WERI-Rb-1 (cell line): ENCODE measurements at regions not wholly inside any gene's neighbourhood (a gene's known extent, or its start where the extent isn't known, plus 50 kb on each side); places are given as distances from the start of the nearest gene placed in this dataset.

Experiments used
- DNase-seq: peaks from one replicate; pipeline ENCODE4 v3.0.0-alpha.2; 2020
- H3K27ac ChIP-seq: fragments of 250-450 bp; sonication (Bioruptor Pico); 2 replicates; pipeline ENCODE4 v1.5.1; 2020; ENCODE audit warnings: mild to moderate bottlenecking, moderate library complexity
- H3K27me3 ChIP-seq: fragments of 250-450 bp; sonication (Bioruptor Pico); 2 replicates; pipeline ENCODE4 v1.5.1; 2021; ENCODE audit warnings: mild to moderate bottlenecking, low read depth, moderate library complexity; ENCODE audit not compliant: insufficient read depth, severe bottlenecking
- H3K36me3 ChIP-seq: fragments of 250-450 bp; sonication (Bioruptor Pico); 2 replicates; pipeline ENCODE4 v1.5.1; 2020; ENCODE audit warnings: mild to moderate bottlenecking, moderate library complexity
- H3K4me3 ChIP-seq: 2 replicates; pipeline ENCODE4 v1.5.1; 2011; ENCODE audit warnings: low read depth, mild to moderate bottlenecking, control low read depth, low read length
- H3K9me3 ChIP-seq: fragments of 250-450 bp; sonication (Bioruptor Pico); 2 replicates; pipeline ENCODE4 v1.5.1; 2021; ENCODE audit warnings: mild to moderate bottlenecking, moderate library complexity; ENCODE audit not compliant: severe bottlenecking
- TF ChIP-seq, protein P1 (sequence below): IDR thresholded peaks from 2 replicates; pipeline ENCODE4 v1.5.1; 2011; ENCODE audit warnings: low read depth, mild to moderate bottlenecking, control low read depth, inconsistent platforms, low read length

- no peak for DNase-seq
- Histone ChIP-seq H3K36me3 (no peaks in the 10 kb centered on the region), H3K4me3 (no peak overlapping the region), H3K9me3 (no peaks in the 10 kb centered on the region), H3K27ac (no peak overlapping the region; the same call in 1 of the 2 replicates), H3K27me3 (no peaks in the 10 kb centered on the region)
- TF ChIP-seq, protein P1, sequence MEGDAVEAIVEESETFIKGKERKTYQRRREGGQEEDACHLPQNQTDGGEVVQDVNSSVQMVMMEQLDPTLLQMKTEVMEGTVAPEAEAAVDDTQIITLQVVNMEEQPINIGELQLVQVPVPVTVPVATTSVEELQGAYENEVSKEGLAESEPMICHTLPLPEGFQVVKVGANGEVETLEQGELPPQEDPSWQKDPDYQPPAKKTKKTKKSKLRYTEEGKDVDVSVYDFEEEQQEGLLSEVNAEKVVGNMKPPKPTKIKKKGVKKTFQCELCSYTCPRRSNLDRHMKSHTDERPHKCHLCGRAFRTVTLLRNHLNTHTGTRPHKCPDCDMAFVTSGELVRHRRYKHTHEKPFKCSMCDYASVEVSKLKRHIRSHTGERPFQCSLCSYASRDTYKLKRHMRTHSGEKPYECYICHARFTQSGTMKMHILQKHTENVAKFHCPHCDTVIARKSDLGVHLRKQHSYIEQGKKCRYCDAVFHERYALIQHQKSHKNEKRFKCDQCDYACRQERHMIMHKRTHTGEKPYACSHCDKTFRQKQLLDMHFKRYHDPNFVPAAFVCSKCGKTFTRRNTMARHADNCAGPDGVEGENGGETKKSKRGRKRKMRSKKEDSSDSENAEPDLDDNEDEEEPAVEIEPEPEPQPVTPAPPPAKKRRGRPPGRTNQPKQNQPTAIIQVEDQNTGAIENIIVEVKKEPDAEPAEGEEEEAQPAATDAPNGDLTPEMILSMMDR = no peak
These were observed 100.1 kb upstream of the PRDM1 start for GRCh38 chr6:105985816-105986632.

- TF ChIP-seq, protein P1 = no peak
- Histone ChIP-seq H3K36me3 (no peaks in the 10 kb centered on the region), H3K27ac (no peak overlapping the region; the same call in 1 of the 2 replicates), H3K4me3 (no peak overlapping the region), H3K9me3 (no peaks in the 10 kb centered on the region), H3K27me3 (no peaks in the 10 kb centered on the region)
- DNase-seq = no peak
These were observed 100.9 kb upstream of the PRDM1 start for GRCh38 chr6:105985098-105985815.

DNA sequence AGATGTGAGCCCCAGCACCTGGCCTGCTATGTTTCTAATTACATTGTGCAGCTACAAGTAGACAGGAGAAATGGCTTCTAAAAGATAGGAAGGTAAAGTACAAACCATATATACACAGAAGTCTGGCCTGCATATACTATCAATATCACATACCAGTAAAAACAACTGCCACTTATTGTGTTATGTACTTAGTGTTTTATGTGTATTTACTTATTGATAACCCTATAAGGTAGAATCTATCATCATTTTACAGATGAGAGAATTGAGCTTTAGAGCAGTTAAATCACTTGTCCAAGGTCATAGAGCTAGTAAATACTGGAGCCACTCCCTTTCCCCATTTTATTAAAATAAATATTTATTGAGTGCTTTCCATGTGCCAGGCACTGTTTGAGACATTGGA, 102.4 kb upstream of the PRDM1 start:
- no peaks in the 10 kb centered on the region for H3K9me3 ChIP-seq
- TF ChIP-seq, protein P1 = no peak
- no peaks in the 10 kb centered on the region for H3K27me3 ChIP-seq
- no peak overlapping the region for H3K27ac ChIP-seq
- no peak for DNase-seq
- no peak overlapping the region for H3K4me3 ChIP-seq
- H3K36me3 ChIP-seq = no peaks in the 10 kb centered on the region

DNA sequence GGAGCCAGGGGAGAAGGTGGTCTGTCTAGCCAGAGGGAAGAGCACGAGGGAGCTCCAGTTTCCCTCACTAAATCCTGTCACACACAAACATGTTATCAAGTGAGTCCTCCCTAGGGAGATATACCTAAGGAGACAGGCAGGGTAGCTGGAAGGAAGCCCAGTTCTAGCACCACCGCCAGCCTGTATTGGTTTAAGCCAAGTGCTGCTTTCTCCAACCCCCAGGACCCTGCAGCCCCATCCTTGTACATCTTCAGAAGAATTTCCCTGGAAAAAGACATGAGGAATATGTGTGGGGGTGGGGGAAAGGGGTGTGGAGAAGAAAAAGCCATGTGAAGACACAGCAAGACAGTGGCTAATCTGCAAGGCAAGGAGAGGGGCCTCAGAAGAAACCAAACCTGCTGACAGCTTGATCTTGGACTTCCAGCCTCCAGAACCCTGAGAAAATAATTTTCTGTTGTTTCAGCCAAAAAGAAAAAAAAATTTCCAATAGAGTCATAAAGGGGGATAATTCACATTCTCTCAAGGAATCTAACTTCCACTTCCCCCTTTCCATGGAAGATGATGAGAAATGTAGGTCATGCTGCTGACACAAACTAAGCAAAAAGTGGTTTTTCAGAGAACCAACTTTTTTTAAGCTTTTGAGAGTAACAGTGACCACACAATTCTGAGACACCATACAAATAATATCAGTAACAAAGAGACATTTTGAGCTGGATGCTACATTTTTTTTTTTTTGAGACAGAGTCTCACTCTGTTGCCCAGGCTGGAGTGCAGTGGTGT, 103.2 kb upstream of the PRDM1 start:
- TF ChIP-seq, protein P1 = no peak
- H3K27ac ChIP-seq = no peak overlapping the region
- H3K27me3 ChIP-seq = no peaks in the 10 kb centered on the region
- no peak for DNase-seq
- H3K36me3 ChIP-seq = no peaks in the 10 kb centered on the region
- H3K9me3 ChIP-seq = no peaks in the 10 kb centered on the region
- H3K4me3 ChIP-seq = no peak overlapping the region

DNA sequence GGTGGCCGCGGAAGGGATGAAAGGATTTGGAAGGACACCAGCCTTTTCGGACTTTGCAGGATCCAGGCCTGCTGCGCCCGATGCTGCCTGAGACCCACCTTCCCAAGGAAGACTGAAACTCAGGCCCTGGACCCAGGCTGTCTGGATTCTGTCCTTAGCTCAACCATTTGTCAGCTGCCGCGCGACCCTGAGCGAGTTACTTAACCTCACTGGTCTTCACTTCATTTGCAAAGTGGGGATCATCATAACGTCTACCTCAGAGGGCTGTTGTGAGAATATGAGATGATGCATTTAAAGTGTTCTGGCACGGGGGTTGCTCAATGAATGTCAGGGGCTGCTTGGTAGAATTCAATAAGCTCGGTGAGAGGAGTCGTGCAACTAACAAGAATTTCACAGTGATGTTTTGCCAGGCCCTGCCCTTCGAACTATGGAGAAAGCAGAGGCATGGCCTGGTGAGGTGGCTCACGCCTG, 104.2 kb upstream of the PRDM1 start:
- DNase-seq = no peak
- Histone ChIP-seq H3K27ac (no peak overlapping the region), H3K9me3 (no peaks in the 10 kb centered on the region), H3K27me3 (no peaks in the 10 kb centered on the region), H3K4me3 (no peak overlapping the region), H3K36me3 (no peaks in the 10 kb centered on the region)
- TF ChIP-seq, protein P1 = no peak
